ENCODE measurements at regions not wholly inside any gene's neighbourhood (a gene's known extent, or its start where the extent isn't known, plus 50 kb on each side); places are given as distances from the start of the nearest gene placed in this dataset.
"Not testable (repeated sequence)": the region's sequence is repeated elsewhere in the genome, so short reads cannot be mapped to it uniquely, and the experiment has no call there.

GRCh38 chr2:118380915-118381653 is 292.8 kb downstream of the INSIG2 start:
- H3K4me3 ChIP-seq (ENCODE audit: low read length) = no peak overlapping the region

DNA sequence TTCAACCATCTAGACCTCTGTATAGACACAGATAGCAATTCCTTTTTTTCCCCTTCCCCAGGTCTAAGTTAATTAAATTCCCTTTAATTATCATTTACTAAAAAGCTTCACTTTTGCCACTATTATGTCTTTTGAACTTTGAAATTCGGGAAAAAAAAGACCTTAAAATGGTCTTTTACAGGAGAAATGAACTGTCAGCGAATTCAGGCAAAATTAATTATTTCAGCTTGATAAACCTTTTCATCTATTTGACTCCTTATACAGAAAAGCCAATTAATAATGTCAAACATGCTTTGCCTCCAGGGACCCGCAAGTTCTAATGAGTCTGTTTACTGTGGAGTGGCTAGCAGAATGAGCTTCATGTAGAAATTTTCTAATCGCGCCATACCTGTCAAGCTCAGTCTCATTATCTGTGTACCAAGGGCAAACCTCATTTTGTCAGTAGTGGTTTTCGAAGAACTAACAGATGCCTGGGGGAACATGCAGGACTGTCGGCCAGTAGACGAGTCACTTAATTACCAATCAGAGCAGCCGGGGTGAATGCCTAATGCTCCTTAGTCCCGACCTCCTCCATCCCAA is 287.7 kb downstream of the INSIG2 start:
- Histone ChIP-seq H3K4me1 (ENCODE audit: insufficient read depth, low read length) (peaks cover 29% of the 10 kb centered on the region), H3K36me3 (ENCODE audit: insufficient read depth, low read length) (no peaks in the 10 kb centered on the region), H3K9me3 (ENCODE audit: insufficient read depth, low read depth, low read length) (no peaks in the 10 kb centered on the region), H3K9ac (ENCODE audit: low read depth, low read length) (no peak overlapping the region), H3K4me3 (ENCODE audit: low read length) (no peak overlapping the region), H3K27me3 (ENCODE audit: insufficient read depth, low read length) (peaks cover 44% of the 10 kb centered on the region; the same call in 1 of the 2 replicates), H3K27ac (ENCODE audit: low read depth, low read length) (no peak overlapping the region)
- WGBS = 92% methylated on average over 10 of the region's 10 CpGs

More at GRCh38 chr2:118380915-118381653, 292.8 kb downstream of the INSIG2 start:
- WGBS = 69% methylated on average over 3 of the region's 3 CpGs
- Histone ChIP-seq H3K27me3 (ENCODE audit: insufficient read depth, low read length) (peaks cover 18% of the 10 kb centered on the region; the same call in 1 of the 2 replicates), H3K9ac (ENCODE audit: low read depth, low read length) (no peak overlapping the region), H3K36me3 (ENCODE audit: insufficient read depth, low read length) (no peaks in the 10 kb centered on the region), H3K4me1 (ENCODE audit: insufficient read depth, low read length) (no peaks in the 10 kb centered on the region), H3K9me3 (ENCODE audit: insufficient read depth, low read depth, low read length) (no peaks in the 10 kb centered on the region), H3K27ac (ENCODE audit: low read depth, low read length) (no peak overlapping the region)

- Histone ChIP-seq H3K27me3 (ENCODE audit: insufficient read depth, low read length) (peaks cover 44% of the 10 kb centered on the region; the same call in 1 of the 2 replicates), H3K9me3 (ENCODE audit: insufficient read depth, low read depth, low read length) (no peaks in the 10 kb centered on the region), H3K9ac (ENCODE audit: low read depth, low read length) (no peak overlapping the region), H3K27ac (ENCODE audit: low read depth, low read length) (no peak overlapping the region), H3K4me1 (ENCODE audit: insufficient read depth, low read length) (peaks cover 30% of the 10 kb centered on the region), H3K4me3 (ENCODE audit: low read length) (no peak overlapping the region), H3K36me3 (ENCODE audit: insufficient read depth, low read length) (no peaks in the 10 kb centered on the region)
- 94% methylated on average over 3 of the region's 4 CpGs for WGBS
These were observed 286.9 kb downstream of the INSIG2 start for GRCh38 chr2:118374974-118375755.

GRCh38 chr2:118372886-118373830 is 284.9 kb downstream of the INSIG2 start:
- Histone ChIP-seq H3K9ac (ENCODE audit: low read depth, low read length) (no peak overlapping the region), H3K4me3 (ENCODE audit: low read length) (no peak overlapping the region), H3K4me1 (ENCODE audit: insufficient read depth, low read length) (peaks cover 36% of the 10 kb centered on the region), H3K36me3 (ENCODE audit: insufficient read depth, low read length) (no peaks in the 10 kb centered on the region), H3K27me3 (ENCODE audit: insufficient read depth, low read length) (peaks cover 40% of the 10 kb centered on the region; the same call in 1 of the 2 replicates), H3K27ac (ENCODE audit: low read depth, low read length) (no peak overlapping the region), H3K9me3 (ENCODE audit: insufficient read depth, low read depth, low read length) (no peaks in the 10 kb centered on the region)
- WGBS = 68% methylated on average over 4 of the region's 6 CpGs

DNA sequence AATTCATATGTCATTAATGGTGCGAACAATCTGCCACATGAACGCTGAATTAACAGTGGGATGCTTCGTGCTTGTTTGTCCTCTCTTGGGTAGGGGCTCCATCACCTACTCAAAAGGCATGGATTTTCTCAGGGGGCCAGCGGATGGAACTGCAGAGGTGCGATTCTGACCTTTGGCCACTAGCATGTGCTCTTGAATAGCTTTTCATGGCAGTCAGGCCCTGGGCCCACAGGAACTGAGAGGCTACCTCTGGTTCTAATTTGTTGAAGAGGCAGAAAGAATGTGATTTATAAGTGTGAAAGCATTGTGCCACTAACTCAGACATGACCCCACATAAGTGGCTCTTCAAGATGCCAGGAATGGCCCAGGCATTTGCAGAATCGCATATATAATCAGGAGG is 283.2 kb downstream of the INSIG2 start:
- H3K36me3 ChIP-seq (ENCODE audit: insufficient read depth, low read length) = no peaks in the 10 kb centered on the region
- H3K4me1 ChIP-seq (ENCODE audit: insufficient read depth, low read length) = peaks cover 36% of the 10 kb centered on the region
- H3K9ac ChIP-seq (ENCODE audit: low read depth, low read length) = no peak overlapping the region
- H3K27ac ChIP-seq (ENCODE audit: low read depth, low read length) = no peak overlapping the region
- H3K27me3 ChIP-seq (ENCODE audit: insufficient read depth, low read length) = peaks cover 26% of the 10 kb centered on the region; the same call in 1 of the 2 replicates
- H3K9me3 ChIP-seq (ENCODE audit: insufficient read depth, low read depth, low read length) = no peaks in the 10 kb centered on the region
- H3K4me3 ChIP-seq (ENCODE audit: low read length) = no peak overlapping the region
- WGBS = 11% methylated on average over 6 of the region's 6 CpGs

GRCh38 chr2:118369521-118369920 is 281.2 kb downstream of the INSIG2 start:
- H3K9me3 ChIP-seq (ENCODE audit: insufficient read depth, low read depth, low read length); H3K9ac ChIP-seq (ENCODE audit: low read depth, low read length); H3K4me3 ChIP-seq (ENCODE audit: low read length); H3K27ac ChIP-seq (ENCODE audit: low read depth, low read length); H3K36me3 ChIP-seq (ENCODE audit: insufficient read depth, low read length): not testable (repeated sequence)
- Histone ChIP-seq H3K27me3 (ENCODE audit: insufficient read depth, low read length) (peaks cover 19% of the 10 kb centered on the region; the same call in 1 of the 2 replicates), H3K4me1 (ENCODE audit: insufficient read depth, low read length) (peaks cover 30% of the 10 kb centered on the region)
- 18% methylated on average over 7 of the region's 7 CpGs for WGBS

- Histone ChIP-seq H3K27ac (ENCODE audit: low read depth, low read length) (no peak overlapping the region), H3K9ac (ENCODE audit: low read depth, low read length) (no peak overlapping the region), H3K4me1 (ENCODE audit: insufficient read depth, low read length) (no peaks in the 10 kb centered on the region), H3K4me3 (ENCODE audit: low read length) (no peak overlapping the region), H3K36me3 (ENCODE audit: insufficient read depth, low read length) (no peaks in the 10 kb centered on the region), H3K9me3 (ENCODE audit: insufficient read depth, low read depth, low read length) (no peaks in the 10 kb centered on the region), H3K27me3 (ENCODE audit: insufficient read depth, low read length) (no peaks in the 10 kb centered on the region)
- WGBS = 96% methylated on average over 2 of the region's 2 CpGs
These were observed 275.3 kb downstream of the INSIG2 start for GRCh38 chr2:118363604-118364003.

- Histone ChIP-seq H3K4me3 (ENCODE audit: low read length) (no peak overlapping the region), H3K27ac (ENCODE audit: low read depth, low read length) (no peak overlapping the region), H3K27me3 (ENCODE audit: insufficient read depth, low read length) (no peaks in the 10 kb centered on the region), H3K9me3 (ENCODE audit: insufficient read depth, low read depth, low read length) (peaks cover 9% of the 10 kb centered on the region; the same call in 1 of the 2 replicates), H3K36me3 (ENCODE audit: insufficient read depth, low read length) (no peaks in the 10 kb centered on the region), H3K4me1 (ENCODE audit: insufficient read depth, low read length) (no peaks in the 10 kb centered on the region), H3K9ac (ENCODE audit: low read depth, low read length) (no peak overlapping the region)
- WGBS = no CpG with 5 or more reads among the region's 1 CpG
These were observed 267.8 kb downstream of the INSIG2 start for GRCh38 chr2:118356051-118356450.

GRCh38 chr2:118351796-118352195 is 263.5 kb downstream of the INSIG2 start:
- Histone ChIP-seq H3K9ac (ENCODE audit: low read depth, low read length) (no peak overlapping the region), H3K27me3 (ENCODE audit: insufficient read depth, low read length) (no peaks in the 10 kb centered on the region), H3K4me3 (ENCODE audit: low read length) (no peak overlapping the region), H3K27ac (ENCODE audit: low read depth, low read length) (no peak overlapping the region), H3K36me3 (ENCODE audit: insufficient read depth, low read length) (no peaks in the 10 kb centered on the region), H3K4me1 (ENCODE audit: insufficient read depth, low read length) (peaks cover 6% of the 10 kb centered on the region; the same call in 1 of the 2 replicates), H3K9me3 (ENCODE audit: insufficient read depth, low read depth, low read length) (no peaks in the 10 kb centered on the region)
- 90% methylated on average over 2 of the region's 2 CpGs for WGBS

DNA sequence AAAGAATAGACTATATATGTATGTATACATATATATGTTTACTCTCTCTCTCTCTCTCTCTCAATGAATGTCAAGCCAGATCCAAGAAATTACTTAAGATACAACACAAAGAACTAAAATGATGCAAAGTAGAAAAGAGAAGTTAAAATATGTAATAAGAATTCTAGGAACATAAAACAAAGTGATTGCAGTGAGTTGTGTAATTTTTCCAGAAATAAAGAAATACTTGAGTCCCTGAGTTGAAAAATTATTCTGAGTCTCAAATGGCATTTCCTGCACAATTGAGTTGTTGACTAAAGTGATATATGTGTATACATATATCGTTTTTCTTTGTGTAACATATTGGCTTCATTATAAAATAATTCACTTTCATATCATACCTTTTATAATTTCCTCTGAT is 262.4 kb downstream of the INSIG2 start:
- WGBS = no CpG with 5 or more reads among the region's 1 CpG
- no peaks in the 10 kb centered on the region for H3K36me3 ChIP-seq (ENCODE audit: insufficient read depth, low read length)
- H3K9ac ChIP-seq (ENCODE audit: low read depth, low read length) = no peak overlapping the region
- peaks cover 8% of the 10 kb centered on the region for H3K4me1 ChIP-seq (ENCODE audit: insufficient read depth, low read length)
- H3K27me3 ChIP-seq (ENCODE audit: insufficient read depth, low read length) = no peaks in the 10 kb centered on the region
- no peak overlapping the region for H3K4me3 ChIP-seq (ENCODE audit: low read length)
- no peak overlapping the region for H3K27ac ChIP-seq (ENCODE audit: low read depth, low read length)
- H3K9me3 ChIP-seq (ENCODE audit: insufficient read depth, low read depth, low read length) = no peaks in the 10 kb centered on the region
